ENCODE measurements at regions not wholly inside any gene's neighbourhood (a gene's known extent, or its start where the extent isn't known, plus 50 kb on each side); places are given as distances from the start of the nearest gene placed in this dataset.

DNA sequence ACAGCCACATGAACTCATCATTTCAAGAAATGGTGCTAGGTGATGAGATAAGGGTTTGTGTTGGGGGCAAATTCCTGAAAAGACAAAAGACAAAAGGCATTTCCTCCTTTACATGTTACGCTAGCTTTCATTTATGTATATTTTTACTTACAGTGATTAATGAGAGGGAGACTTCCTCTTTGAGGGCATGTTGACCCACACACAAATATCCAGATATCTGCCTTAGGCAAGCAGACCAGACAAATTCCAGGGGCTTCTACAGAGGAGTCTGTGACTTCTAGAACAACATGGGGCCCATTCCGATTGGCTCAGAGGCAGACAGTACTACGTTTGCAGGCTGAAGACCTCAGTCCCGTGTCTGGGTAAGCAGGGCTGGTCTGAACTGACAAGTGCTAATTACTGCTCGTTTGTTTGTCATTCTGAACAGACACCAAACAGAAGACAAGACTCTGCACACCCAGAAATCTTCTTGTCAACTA, 74.8 kb upstream of the ST6GAL2 start:
- H3K4me1 ChIP-seq, result no peaks in the 10 kb centered on the region
- no peak for DNase-seq (ENCODE audit: low spot score in 2 of 2)
- no peaks in the 10 kb centered on the region for H3K27me3 ChIP-seq
- no peak overlapping the region for H3K4me3 ChIP-seq
- no peaks in the 10 kb centered on the region for H3K9me3 ChIP-seq
- intact Hi-C loops (cut with DNase I; ENCODE audit: low total_unique reads), result no loop called here
- no peaks in the 10 kb centered on the region for H3K36me3 ChIP-seq
- no peak overlapping the region for H3K27ac ChIP-seq
- TF ChIP-seq POLR2A (IDR thresholded peaks at IDR 0.05) (no peak), POLR2AphosphoS5 (IDR thresholded peaks at IDR 0.05) (no peak)
- TF ChIP-seq, protein P1, sequence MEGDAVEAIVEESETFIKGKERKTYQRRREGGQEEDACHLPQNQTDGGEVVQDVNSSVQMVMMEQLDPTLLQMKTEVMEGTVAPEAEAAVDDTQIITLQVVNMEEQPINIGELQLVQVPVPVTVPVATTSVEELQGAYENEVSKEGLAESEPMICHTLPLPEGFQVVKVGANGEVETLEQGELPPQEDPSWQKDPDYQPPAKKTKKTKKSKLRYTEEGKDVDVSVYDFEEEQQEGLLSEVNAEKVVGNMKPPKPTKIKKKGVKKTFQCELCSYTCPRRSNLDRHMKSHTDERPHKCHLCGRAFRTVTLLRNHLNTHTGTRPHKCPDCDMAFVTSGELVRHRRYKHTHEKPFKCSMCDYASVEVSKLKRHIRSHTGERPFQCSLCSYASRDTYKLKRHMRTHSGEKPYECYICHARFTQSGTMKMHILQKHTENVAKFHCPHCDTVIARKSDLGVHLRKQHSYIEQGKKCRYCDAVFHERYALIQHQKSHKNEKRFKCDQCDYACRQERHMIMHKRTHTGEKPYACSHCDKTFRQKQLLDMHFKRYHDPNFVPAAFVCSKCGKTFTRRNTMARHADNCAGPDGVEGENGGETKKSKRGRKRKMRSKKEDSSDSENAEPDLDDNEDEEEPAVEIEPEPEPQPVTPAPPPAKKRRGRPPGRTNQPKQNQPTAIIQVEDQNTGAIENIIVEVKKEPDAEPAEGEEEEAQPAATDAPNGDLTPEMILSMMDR (IDR thresholded peaks at IDR 0.05), result no peak

DNA sequence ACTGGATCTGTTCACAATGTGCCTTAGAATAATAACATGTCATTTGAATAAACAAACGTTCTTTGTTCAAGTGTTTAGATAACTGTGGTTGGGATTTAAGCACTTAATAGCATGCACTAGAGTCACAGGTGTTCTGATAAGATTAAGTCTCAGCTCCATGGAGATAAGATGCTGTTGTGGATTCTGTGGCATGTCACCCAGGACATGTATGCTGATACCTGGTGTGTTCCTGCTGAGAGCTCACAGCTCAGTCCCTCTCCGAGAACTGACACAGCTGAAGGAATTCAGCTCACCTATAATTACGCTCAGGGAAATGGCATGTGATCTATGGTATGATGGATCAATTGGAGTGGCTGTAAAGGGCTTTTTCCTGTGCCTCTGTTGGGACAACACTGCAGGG, 75.4 kb upstream of the ST6GAL2 start:
- no peaks in the 10 kb centered on the region for H3K4me1 ChIP-seq
- intact Hi-C loops (cut with DNase I; ENCODE audit: low total_unique reads), result no loop called here
- no peak overlapping the region for H3K4me3 ChIP-seq
- TF ChIP-seq, protein P1 (IDR thresholded peaks at IDR 0.05), result no peak
- TF ChIP-seq POLR2A (IDR thresholded peaks at IDR 0.05), result no peak
- no peak for TF ChIP-seq POLR2AphosphoS5 (IDR thresholded peaks at IDR 0.05)
- no peaks in the 10 kb centered on the region for H3K27me3 ChIP-seq
- no peaks in the 10 kb centered on the region for H3K9me3 ChIP-seq
- no peaks in the 10 kb centered on the region for H3K36me3 ChIP-seq
- no peak for DNase-seq (ENCODE audit: low spot score in 2 of 2)
- H3K27ac ChIP-seq, result no peak overlapping the region

DNA sequence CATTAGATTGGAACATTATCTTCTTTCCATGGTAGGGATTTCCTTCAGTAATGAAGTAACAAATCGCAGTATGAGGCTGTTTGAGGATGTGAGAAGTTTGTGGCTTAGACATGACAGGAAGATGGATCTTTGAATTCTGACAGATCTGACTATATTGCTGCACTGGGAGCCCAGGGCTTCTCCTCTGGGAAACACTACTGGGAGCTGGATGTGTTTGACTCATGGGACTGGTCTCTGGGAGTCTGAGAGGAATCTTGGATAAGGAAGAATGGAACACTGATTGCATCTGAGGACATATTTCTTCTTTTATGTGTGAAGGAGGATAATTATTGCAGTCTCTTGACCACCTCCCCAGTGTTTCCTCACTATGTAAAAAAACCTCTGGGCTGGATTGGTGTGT, 77.2 kb upstream of the ST6GAL2 start:
- intact Hi-C loops (cut with DNase I; ENCODE audit: low total_unique reads), result no loop called here
- Histone ChIP-seq H3K27ac (no peak overlapping the region), H3K27me3 (no peaks in the 10 kb centered on the region), H3K9me3 (no peaks in the 10 kb centered on the region), H3K36me3 (no peaks in the 10 kb centered on the region), H3K4me1 (no peaks in the 10 kb centered on the region), H3K4me3 (no peak overlapping the region)
- TF ChIP-seq POLR2A (IDR thresholded peaks at IDR 0.05) (no peak), POLR2AphosphoS5 (IDR thresholded peaks at IDR 0.05) (no peak)
- TF ChIP-seq, protein P1 (IDR thresholded peaks at IDR 0.05), result no peak
- DNase-seq (ENCODE audit: low spot score in 2 of 2), result no peak

DNA sequence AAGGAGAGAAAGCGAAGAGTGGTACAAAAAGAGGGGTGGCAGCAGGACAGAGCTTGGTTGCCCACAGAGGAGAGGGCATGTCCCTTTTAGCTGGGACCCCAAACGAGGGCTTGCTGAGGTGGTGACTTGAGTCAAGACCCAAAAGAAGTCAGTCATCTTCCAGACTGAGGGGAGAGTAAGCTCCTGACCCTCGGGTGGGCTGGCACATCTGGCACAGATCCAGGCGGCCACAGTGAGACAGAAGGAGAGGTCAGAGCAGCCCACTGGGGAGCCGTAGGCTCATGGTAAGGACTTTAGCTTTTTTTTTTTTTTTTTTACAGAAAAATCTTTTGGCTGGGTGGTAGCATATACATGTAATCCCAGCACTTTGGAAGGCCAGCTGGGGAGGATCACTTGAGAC, 77.9 kb upstream of the ST6GAL2 start:
- H3K4me1 ChIP-seq, result no peaks in the 10 kb centered on the region
- TF ChIP-seq, protein P1 (IDR thresholded peaks at IDR 0.05), result no peak
- TF ChIP-seq POLR2AphosphoS5 (IDR thresholded peaks at IDR 0.05) (no peak), POLR2A (IDR thresholded peaks at IDR 0.05) (no peak)
- no peak for DNase-seq (ENCODE audit: low spot score in 2 of 2)
- H3K36me3 ChIP-seq, result no peaks in the 10 kb centered on the region
- H3K9me3 ChIP-seq, result no peaks in the 10 kb centered on the region
- H3K27ac ChIP-seq, result no peak overlapping the region
- intact Hi-C loops (cut with DNase I; ENCODE audit: low total_unique reads), result no loop called here
- H3K27me3 ChIP-seq, result no peaks in the 10 kb centered on the region
- no peak overlapping the region for H3K4me3 ChIP-seq

GRCh38 chr2:106965611-106966010, 79.6 kb upstream of the ST6GAL2 start:
- no peaks in the 10 kb centered on the region for H3K4me1 ChIP-seq
- intact Hi-C loops (cut with DNase I; ENCODE audit: low total_unique reads), result loop anchor here (5.0 kb wide), 1 partner anchor 362 kb away; no protein-coding TSS in a partner anchor

More at GRCh38 chr2:106965611-106966010, 79.6 kb upstream of the ST6GAL2 start:
- Histone ChIP-seq H3K4me3 (no peak overlapping the region), H3K27ac (no peak overlapping the region), H3K27me3 (no peaks in the 10 kb centered on the region), H3K9me3 (no peaks in the 10 kb centered on the region), H3K36me3 (no peaks in the 10 kb centered on the region)
- DNase-seq (ENCODE audit: low spot score in 2 of 2), result no peak
- TF ChIP-seq POLR2AphosphoS5 (IDR thresholded peaks at IDR 0.05), result no peak
- TF ChIP-seq, protein P1 (IDR thresholded peaks at IDR 0.05), result no peak
